Thoracic aorta (tissue), 2 donors: ENCODE measurements at regions not wholly inside any gene's neighbourhood (a gene's known extent, or its start where the extent isn't known, plus 50 kb on each side); places are given as distances from the start of the nearest gene placed in this dataset.

Experiments
- ATAC-seq: fragments of 150-250 bp; one replicate; pipeline ENCODE4 v1.8.0; 2017; ENCODE audit warnings: low read depth; ENCODE audit not compliant: insufficient number of reproducible peaks, low FRiP score
- DNase-seq: peaks from one replicate; pipeline ENCODE4 v3.0.0-alpha.2; 2020; ENCODE audit warnings: low spot score
- H3K27ac ChIP-seq, 2 donors: fragments of 200-600 bp; sonication (generic); 1 replicate in 1 of 2; 2 replicates in 1 of 2; pipeline ENCODE4 v1.5.1; 2016; ENCODE audit warnings: mild to moderate bottlenecking in 2 of 2, moderate library complexity in 2 of 2
- H3K27me3 ChIP-seq: fragments of 200-600 bp; sonication (generic); replicated peaks from 2 replicates; pipeline ENCODE4 v1.6.0; 2016; ENCODE audit warnings: mild to moderate bottlenecking; ENCODE audit not compliant: insufficient read depth
- H3K36me3 ChIP-seq: fragments of 200-600 bp; sonication (generic); one replicate; pipeline ENCODE4 v1.5.1; 2016
- H3K4me1 ChIP-seq, 2 donors: fragments of 200-600 bp; sonication (generic); 1 replicate in 1 of 2; 2 replicates in 1 of 2; pipeline versions ENCODE4 v1.5.1 to v1.6.0; 2016; ENCODE audit warnings: low read depth in 2 of 2, mild to moderate bottlenecking in 1 of 2; ENCODE audit not compliant: control insufficient read depth in 1 of 2
- H3K4me3 ChIP-seq: fragments of 200-600 bp; sonication (generic); 2 replicates; pipeline ENCODE4 v1.5.1; 2016; ENCODE audit warnings: mild to moderate bottlenecking
- H3K9me3 ChIP-seq: fragments of 200-600 bp; sonication (generic); 2 replicates; pipeline ENCODE4 v1.5.1; 2016
- CTCF ChIP-seq: fragments of 200-600 bp; sonication (generic); IDR thresholded peaks from one replicate; pipeline ENCODE4 v1.5.1; 2019; ENCODE audit warnings: antibody characterized with exemption

- no peak overlapping the region for H3K27ac ChIP-seq
- no peak overlapping the region for H3K4me3 ChIP-seq
- no peaks in the 10 kb centered on the region for H3K27me3 ChIP-seq
- TF ChIP-seq CTCF, result no peak
- no peaks in the 10 kb centered on the region for H3K9me3 ChIP-seq
- ATAC-seq (no peak), DNase-seq (no peak)
- no peaks in the 10 kb centered on the region for H3K36me3 ChIP-seq
- H3K4me1 ChIP-seq, result no peaks in the 10 kb centered on the region
Observed at GRCh38 chr9:30851600-30851999, 1532.8 kb upstream of the ACO1 start.

DNA sequence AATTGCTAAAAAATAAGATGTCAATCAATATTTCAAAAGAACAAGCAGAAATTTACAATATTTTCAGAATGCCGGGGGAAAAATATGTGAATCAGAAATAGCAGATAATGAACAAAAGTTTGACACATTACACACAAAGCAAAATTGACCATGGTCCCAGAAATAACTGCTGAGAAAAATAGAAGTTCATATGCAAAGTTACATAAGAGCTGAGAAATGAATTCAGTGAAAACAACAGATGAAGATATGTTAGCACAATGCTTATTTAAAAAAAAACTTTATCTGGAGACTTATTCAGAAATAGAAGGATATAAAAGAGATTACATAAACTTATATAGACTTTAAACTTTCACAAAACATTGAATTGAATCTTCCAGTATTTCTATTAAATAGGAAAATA is 1483.7 kb upstream of the ACO1 start:
- Histone ChIP-seq H3K4me3 (no peak overlapping the region), H3K27me3 (no peaks in the 10 kb centered on the region), H3K27ac (no peak overlapping the region), H3K9me3 (no peaks in the 10 kb centered on the region), H3K4me1 (peaks cover 0 to 6% of the 10 kb centered on the region in 2 donors), H3K36me3 (no peaks in the 10 kb centered on the region)
- TF ChIP-seq CTCF, result no peak
- ATAC-seq (no peak), DNase-seq (no peak)

- H3K9me3 ChIP-seq, result no peaks in the 10 kb centered on the region
- H3K4me1 ChIP-seq, result no peaks in the 10 kb centered on the region
- H3K36me3 ChIP-seq, result no peaks in the 10 kb centered on the region
- H3K27ac ChIP-seq, result no peak overlapping the region
- no peak for ATAC-seq
- no peaks in the 10 kb centered on the region for H3K27me3 ChIP-seq
- TF ChIP-seq CTCF, result no peak
- no peak for DNase-seq
- no peak overlapping the region for H3K4me3 ChIP-seq
Observed at GRCh38 chr9:30913331-30913730, 1471.1 kb upstream of the ACO1 start.

GRCh38 chr9:30915451-30915850 is 1469.0 kb upstream of the ACO1 start:
- no peak for ATAC-seq
- no peaks in the 10 kb centered on the region for H3K27me3 ChIP-seq
- DNase-seq, result no peak
- H3K9me3 ChIP-seq, result no peaks in the 10 kb centered on the region
- H3K36me3 ChIP-seq, result no peaks in the 10 kb centered on the region
- H3K27ac ChIP-seq, result no peak overlapping the region
- no peaks in the 10 kb centered on the region for H3K4me1 ChIP-seq
- no peak overlapping the region for H3K4me3 ChIP-seq
- no peak for TF ChIP-seq CTCF

DNA sequence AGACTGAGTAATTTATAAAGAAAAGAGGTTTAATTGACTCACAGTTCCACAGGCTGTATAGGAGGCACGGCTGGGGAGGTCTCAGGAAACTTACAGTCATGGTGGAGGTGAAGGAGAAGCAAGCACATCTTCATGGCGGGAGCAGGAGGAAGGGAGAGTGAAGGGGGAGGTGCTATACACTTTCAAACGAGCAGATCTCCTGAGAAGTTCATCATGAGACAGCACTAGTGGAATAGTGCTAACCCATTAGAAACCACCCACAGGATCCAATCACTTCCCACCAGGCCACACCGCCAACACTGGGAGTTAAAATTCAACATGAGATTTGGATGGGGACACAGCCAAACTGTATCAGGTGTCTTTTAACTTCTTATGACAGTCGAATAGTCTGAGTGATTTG is 1459.3 kb upstream of the ACO1 start:
- ATAC-seq (no peak), DNase-seq (no peak)
- Histone ChIP-seq H3K36me3 (no peaks in the 10 kb centered on the region), H3K27ac (no peak overlapping the region), H3K27me3 (no peaks in the 10 kb centered on the region), H3K4me1 (no peaks in the 10 kb centered on the region), H3K9me3 (no peaks in the 10 kb centered on the region), H3K4me3 (no peak overlapping the region)
- no peak for TF ChIP-seq CTCF
